Lower lobe of right lung (tissue), 2 donors: ENCODE measurements at regions not wholly inside any gene's neighbourhood (a gene's known extent, or its start where the extent isn't known, plus 50 kb on each side); places are given as distances from the start of the nearest gene placed in this dataset.
"Not testable (repeated sequence)": the region's sequence is repeated elsewhere in the genome, so short reads cannot be mapped to it uniquely, and the experiment has no call there.

Source experiments
- ATAC-seq, 2 donors: fragments of 200-7000 bp; cut with Tn5 transposase; one replicate each; pipeline ENCODE4 v1.9.1; 2020 to 2022; ENCODE audit warnings: mild to moderate bottlenecking in 2 of 2, moderate library complexity in 2 of 2
- DNase-seq: peaks from one replicate; pipeline ENCODE4 v3.0.0-alpha.2; 2020
- H3K27ac ChIP-seq: fragments of 200-600 bp; one replicate; pipeline ENCODE4 v1.8.0; 2022
- H3K27me3 ChIP-seq: fragments of 200-600 bp; one replicate; pipeline ENCODE4 v1.8.0; 2022; ENCODE audit warnings: low read depth
- H3K36me3 ChIP-seq: fragments of 200-600 bp; one replicate; pipeline ENCODE4 v1.8.0; 2022; ENCODE audit warnings: mild to moderate bottlenecking
- H3K4me1 ChIP-seq: fragments of 200-600 bp; one replicate; pipeline ENCODE4 v1.8.0; 2022
- H3K4me3 ChIP-seq: fragments of 200-600 bp; one replicate; pipeline ENCODE4 v1.8.0; 2022; ENCODE audit warnings: mild to moderate bottlenecking
- H3K9me3 ChIP-seq: fragments of 200-600 bp; one replicate; pipeline ENCODE4 v1.8.0; 2022
- CTCF ChIP-seq: fragments of 200-600 bp; IDR thresholded peaks from one replicate; pipeline ENCODE4 v1.8.0; 2022; ENCODE audit warnings: antibody characterized with exemption, mild to moderate bottlenecking
- intact Hi-C: fragments of 100-400 bp; cut with DNase I; formaldehyde crosslinking; loops from one replicate; pipeline ENCODE4 v1.11.0; 2022
- donor health status: DM: no; HTN: yes; CAD: no; lungs with severe emphysema.

- DNase-seq: no peak
- Histone ChIP-seq H3K36me3 (no peaks in the 10 kb centered on the region), H3K9me3 (no peaks in the 10 kb centered on the region)
Observed at GRCh38 chr5:9815051-9815450, 184.9 kb upstream of the TAS2R1 start.

GRCh38 chr5:9813305-9813704 lies 183.2 kb upstream of the TAS2R1 start:
- Histone ChIP-seq H3K36me3 (no peaks in the 10 kb centered on the region), H3K4me3 (no peak overlapping the region), H3K9me3 (no peaks in the 10 kb centered on the region), H3K4me1 (no peaks in the 10 kb centered on the region), H3K27ac (no peak overlapping the region), H3K27me3 (no peaks in the 10 kb centered on the region)
- TF ChIP-seq CTCF: no peak
- intact Hi-C loops: no loop called here
- DNase-seq (no peak), ATAC-seq (no peak)

More at GRCh38 chr5:9815051-9815450, 184.9 kb upstream of the TAS2R1 start:
- intact Hi-C loops: no loop called here
- no peak overlapping the region for H3K4me3 ChIP-seq
- no peak overlapping the region for H3K27ac ChIP-seq
- no peak for ATAC-seq
- H3K4me1 ChIP-seq: no peaks in the 10 kb centered on the region
- H3K27me3 ChIP-seq: no peaks in the 10 kb centered on the region
- no peak for TF ChIP-seq CTCF

GRCh38 chr5:9807366-9807765 lies 177.2 kb upstream of the TAS2R1 start:
- H3K4me3 ChIP-seq, H3K27me3 ChIP-seq, H3K27ac ChIP-seq, H3K4me1 ChIP-seq, H3K36me3 ChIP-seq, H3K9me3 ChIP-seq, DNase-seq, intact Hi-C loops, ATAC-seq: not testable (repeated sequence)

- Histone ChIP-seq H3K4me3 (no peak overlapping the region), H3K27me3 (no peaks in the 10 kb centered on the region), H3K9me3 (no peaks in the 10 kb centered on the region), H3K27ac (no peak overlapping the region), H3K4me1 (no peaks in the 10 kb centered on the region), H3K36me3 (no peaks in the 10 kb centered on the region)
- ATAC-seq (no peak), DNase-seq (no peak)
- no peak for TF ChIP-seq CTCF
- intact Hi-C loops: no loop called here
Observed at GRCh38 chr5:9801908-9802307, 171.8 kb upstream of the TAS2R1 start.

- intact Hi-C loops: no loop called here
- Histone ChIP-seq H3K4me3 (no peak overlapping the region), H3K4me1 (no peaks in the 10 kb centered on the region), H3K9me3 (no peaks in the 10 kb centered on the region), H3K36me3 (no peaks in the 10 kb centered on the region), H3K27ac (no peak overlapping the region), H3K27me3 (no peaks in the 10 kb centered on the region)
- no peak for DNase-seq
- no peak for TF ChIP-seq CTCF
- no peak for ATAC-seq
Observed at GRCh38 chr5:9799606-9800005, 169.5 kb upstream of the TAS2R1 start.

- Histone ChIP-seq H3K4me3 (no peak overlapping the region), H3K27me3 (no peaks in the 10 kb centered on the region), H3K27ac (no peak overlapping the region), H3K4me1 (no peaks in the 10 kb centered on the region), H3K9me3 (no peaks in the 10 kb centered on the region), H3K36me3 (no peaks in the 10 kb centered on the region)
- TF ChIP-seq CTCF: no peak
- DNase-seq (no peak), ATAC-seq (no peak)
- intact Hi-C loops: no loop called here
Observed at GRCh38 chr5:9790276-9790675, 160.1 kb upstream of the TAS2R1 start.
